Activated CD8-positive, alpha-beta memory T cell treated with anti-CD3 and anti-CD28 coated beads, Interleukin-2, amount 50 U/mL, for 24 hours (primary cell): ENCODE measurements at regions not wholly inside any gene's neighbourhood (a gene's known extent, or its start where the extent isn't known, plus 50 kb on each side); places are given as distances from the start of the nearest gene placed in this dataset.

ENCODE experiments used
- DNase-seq: peaks from one replicate; pipeline ENCODE4 v3.0.0-alpha.2; 2020; ENCODE audit errors: extremely low read depth

- no peak for DNase-seq
Measured at GRCh38 chr6:12422848-12423247, 132.7 kb downstream of the EDN1 start.

- DNase-seq, result no peak
Measured at GRCh38 chr6:12423832-12424231, 133.7 kb downstream of the EDN1 start.

DNA sequence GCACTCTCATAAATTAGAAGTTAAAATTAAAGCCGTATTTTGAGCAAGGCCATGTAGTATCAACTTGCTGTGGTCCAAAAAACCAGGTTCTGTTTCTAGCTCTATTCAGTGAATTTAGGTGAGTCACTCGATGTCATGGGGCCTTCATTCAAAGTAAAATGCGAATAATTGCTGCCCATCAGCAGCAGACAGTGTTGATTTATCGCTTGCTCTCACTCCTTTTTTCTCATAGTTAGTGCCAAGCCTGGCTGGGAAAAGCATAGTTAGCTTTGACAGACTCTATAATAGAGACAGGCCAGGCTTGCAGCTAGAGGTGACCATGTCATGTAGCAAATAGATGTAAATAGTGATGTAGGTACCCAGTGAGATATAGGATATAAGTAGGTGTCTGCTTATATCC lies 136.0 kb downstream of the EDN1 start:
- DNase-seq, result no peak

DNA sequence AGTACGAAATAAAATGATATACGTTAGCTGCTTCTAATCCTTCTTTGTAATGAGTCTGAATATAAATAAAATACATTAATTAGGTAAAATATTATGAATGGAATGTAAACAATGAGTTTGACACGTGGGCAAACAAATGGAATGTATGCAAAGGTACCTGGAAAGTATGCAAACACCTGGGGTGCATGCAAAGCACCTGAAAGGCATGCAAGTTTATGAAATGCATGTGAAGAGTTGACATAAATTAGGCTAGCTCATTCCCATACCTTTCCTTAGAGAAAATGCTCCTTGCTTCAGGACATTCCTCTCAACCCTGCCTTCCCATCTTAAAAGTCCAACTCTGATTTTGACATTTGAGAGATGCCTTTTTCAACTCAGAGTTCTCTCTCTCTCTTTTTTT lies 140.9 kb downstream of the EDN1 start:
- DNase-seq, result no peak

GRCh38 chr6:12436224-12436623 lies 146.1 kb downstream of the EDN1 start:
- no peak for DNase-seq

GRCh38 chr6:12436683-12437082 lies 146.5 kb downstream of the EDN1 start:
- no peak for DNase-seq

GRCh38 chr6:12439296-12439695 lies 149.1 kb downstream of the EDN1 start:
- DNase-seq, result no peak

DNA sequence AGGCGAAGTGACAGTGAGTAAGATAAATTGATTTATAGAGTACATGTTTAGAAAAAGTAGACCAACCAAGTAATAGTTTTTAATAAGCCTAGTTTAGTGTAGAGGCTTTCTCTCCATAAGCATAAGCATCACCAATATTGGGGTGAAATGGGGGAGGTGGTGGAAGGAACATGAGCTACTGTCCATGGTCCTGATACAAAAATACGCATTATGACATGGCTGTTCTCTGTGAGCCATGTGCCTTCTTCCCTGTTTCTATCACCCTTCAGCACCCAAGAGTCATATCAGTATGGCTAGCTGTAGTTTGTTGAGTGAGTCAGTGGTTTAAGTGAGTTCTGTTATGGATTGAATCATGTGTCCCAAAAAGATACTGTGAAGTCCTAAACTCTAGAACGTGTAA lies 150.8 kb downstream of the EDN1 start:
- DNase-seq, result no peak

DNA sequence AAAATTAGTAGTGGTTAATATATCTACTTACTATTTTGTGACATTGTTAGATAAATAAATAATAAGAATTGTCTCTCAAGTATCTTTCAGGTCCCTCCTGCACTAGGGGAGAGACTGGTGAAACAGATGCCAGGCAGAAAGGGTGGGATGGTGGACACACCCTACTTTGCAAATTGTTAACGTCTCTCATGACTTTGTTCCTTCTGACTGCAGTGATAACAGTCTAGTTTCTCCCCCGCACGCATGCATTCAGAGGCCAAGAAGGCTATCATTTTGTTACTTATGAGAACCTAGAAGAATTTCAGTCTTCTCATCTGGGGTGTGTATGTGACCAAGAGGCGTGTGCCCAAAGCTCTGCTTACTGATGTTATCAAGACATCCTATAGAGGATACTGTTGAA lies 152.3 kb downstream of the EDN1 start:
- DNase-seq, result no peak

DNA sequence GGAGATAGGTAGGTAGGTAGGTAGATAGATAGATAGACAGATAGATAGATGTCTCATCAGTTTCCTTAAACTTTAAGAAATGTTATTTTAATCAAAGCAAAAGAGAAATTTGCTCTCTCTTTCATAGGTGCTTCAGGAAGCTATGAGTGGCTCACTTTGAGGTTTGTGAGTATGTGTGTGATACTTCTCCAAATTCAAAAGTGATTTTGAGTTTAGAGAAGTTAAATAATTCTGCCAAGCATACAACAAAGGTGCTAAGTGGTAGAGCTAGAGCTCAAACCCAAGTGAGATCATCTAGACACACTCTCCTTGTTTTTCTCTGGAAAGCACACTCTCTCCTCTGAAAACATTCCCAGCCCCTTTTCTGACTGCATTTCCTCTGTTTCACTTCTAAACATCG lies 156.2 kb downstream of the EDN1 start:
- no peak for DNase-seq

DNA sequence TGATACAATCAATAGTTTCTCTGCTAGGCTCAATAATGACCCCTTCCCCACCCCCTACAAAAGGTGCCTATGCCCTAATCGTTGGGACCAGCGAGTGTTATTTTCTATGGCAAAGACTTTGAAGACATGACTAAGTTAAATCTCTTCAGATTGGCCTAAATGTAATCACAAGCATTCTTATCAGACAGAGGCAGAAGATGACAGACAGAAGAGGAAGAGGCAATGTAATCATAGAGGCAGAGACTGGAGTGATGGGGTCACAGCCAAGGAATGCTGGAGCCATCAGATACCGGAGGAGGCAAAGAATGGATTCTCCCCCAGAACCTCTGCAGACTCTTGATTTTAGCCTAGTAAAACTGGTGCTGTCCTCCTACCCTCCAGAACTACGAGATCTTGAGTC lies 159.3 kb downstream of the EDN1 start:
- DNase-seq, result no peak

GRCh38 chr6:12450467-12450866 lies 160.3 kb downstream of the EDN1 start:
- no peak for DNase-seq

- DNase-seq, result no peak
Measured at GRCh38 chr6:12456343-12456742, 166.2 kb downstream of the EDN1 start.

DNA sequence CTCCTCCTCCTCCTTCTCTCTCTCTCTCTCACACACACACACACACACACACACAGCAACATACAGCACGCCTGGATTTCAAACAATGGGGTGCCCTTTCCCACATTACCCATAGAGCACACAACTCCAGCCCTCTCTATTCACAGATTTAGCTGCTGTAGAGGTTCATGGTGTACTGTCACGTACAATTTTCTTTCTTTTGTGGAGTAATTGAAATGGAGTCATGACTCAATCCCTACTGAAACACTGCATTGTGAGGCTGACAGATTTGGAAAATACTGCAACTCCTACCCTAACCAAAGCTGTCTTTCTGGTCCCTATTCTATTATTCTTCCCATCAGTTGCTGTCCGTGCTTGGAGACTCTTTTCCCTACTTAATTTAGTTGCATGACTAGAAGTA lies 166.9 kb downstream of the EDN1 start:
- no peak for DNase-seq

GRCh38 chr6:12458558-12458957 lies 168.4 kb downstream of the EDN1 start:
- DNase-seq, result no peak

DNA sequence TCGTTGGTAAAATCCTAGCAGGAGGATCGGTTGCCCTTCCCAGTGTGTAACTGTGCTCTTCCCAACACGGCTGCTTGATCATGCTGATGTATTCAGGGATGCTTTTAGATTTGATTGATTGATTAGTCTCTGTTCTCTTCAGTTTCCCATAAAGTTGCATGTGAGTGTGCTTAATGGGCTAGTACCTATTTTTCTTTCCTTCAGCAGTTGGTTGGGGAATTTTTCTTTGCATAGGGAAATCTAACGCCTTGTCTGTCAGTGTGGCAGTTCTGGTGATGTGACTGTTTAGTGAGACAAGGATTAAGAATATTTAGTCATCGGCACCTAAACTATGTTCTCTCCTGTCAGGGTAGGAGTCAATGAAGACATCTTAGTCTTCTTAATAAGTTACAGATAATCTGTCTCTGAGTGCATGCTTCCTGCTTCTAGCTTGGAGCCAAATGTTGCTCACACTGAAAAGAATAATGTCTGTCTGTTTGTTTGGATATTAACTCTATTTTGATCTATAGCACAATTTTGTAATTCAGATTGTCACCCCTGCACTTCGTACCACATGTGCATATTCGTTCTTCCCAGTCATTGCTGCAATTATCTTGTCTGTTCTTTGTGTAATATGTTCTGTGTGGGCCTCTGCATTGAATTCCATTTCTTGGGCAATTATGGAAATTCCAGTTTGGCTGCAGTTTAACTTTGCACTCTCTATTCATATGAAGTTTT lies 169.9 kb downstream of the EDN1 start:
- DNase-seq, result no peak

- DNase-seq, result no peak
Measured at GRCh38 chr6:12467706-12468670, 177.8 kb downstream of the EDN1 start.

DNA sequence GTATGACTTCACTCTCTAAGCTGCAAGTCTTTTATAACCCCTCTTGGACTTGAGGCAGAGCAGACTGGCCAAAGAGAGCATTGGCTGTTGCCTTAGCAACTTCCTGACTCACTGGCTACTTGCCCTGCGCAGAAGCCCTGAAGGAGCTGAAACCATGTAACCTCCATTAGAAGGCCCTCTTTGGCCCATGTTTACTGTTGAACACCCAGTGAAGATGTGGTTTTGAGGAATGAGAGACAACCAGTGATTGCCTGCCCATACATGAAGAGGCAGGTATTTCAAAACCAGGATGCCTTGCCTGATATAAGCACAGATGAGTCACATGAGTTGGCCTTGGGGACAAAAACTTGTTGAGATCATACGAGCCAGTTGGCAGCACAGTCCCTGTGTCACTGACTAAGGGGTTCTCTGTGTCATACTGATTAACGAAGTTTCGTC lies 182.5 kb downstream of the EDN1 start:
- DNase-seq, result no peak

GRCh38 chr6:12473494-12473893 lies 183.3 kb downstream of the EDN1 start:
- no peak for DNase-seq

DNA sequence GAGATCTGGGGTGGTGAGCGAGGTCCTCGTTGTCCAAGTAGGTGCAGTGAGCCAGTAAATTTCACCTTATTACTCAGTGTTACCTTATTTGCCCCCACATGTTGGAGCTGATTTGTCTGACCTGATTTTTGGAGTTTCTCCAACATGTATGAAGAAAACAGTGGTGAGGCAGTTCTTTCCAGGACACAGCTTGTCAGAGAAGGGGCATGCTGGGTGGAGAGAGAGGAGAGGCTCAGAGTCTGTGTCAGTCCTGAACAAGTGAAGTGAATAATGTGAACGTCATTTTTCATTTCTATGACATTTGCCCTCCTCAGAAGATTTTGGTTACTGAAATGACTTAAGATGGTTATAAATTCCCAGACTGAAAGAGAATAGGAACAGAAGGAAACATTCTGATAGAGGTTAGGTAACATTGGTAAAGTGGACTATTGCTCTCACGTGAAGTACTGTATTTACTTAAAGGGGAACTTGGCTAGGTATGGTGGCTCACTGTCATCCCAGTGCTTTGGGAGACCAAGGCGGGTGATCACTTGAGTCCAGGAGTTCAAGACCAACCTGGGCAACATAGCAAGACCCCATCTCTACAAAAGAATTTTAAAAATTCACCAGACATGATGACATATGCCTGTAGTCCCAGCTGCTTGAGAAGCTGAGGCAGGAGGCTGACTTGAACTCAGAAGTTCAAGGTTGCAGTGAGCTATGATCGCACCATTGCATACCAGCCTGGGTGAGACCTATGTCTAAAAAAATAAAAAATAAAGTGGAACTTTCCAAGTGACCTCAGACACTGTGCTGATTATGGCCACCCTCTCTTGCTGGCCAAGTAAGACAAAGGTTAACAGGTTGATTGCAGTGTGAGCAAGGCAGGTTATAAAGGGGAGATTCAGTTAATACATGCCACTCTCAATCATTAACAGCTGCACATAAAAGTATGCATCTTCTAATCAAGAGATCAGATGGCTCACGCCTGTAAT lies 184.3 kb downstream of the EDN1 start:
- DNase-seq, result no peak

- DNase-seq, result no peak
Measured at GRCh38 chr6:12476484-12476883, 186.3 kb downstream of the EDN1 start.

GRCh38 chr6:12477616-12478015 lies 187.5 kb downstream of the EDN1 start:
- DNase-seq, result no peak
